PC-9 (cell line): ENCODE measurements at regions not wholly inside any gene's neighbourhood (a gene's known extent, or its start where the extent isn't known, plus 50 kb on each side); places are given as distances from the start of the nearest gene placed in this dataset.

Source experiments
- CTCF ChIP-seq: fragments of 200-600 bp; sonication (generic); conservative IDR thresholded peaks from 2 replicates; pipeline ENCODE4 v1.6.1; 2017; ENCODE audit warnings: mixed run types, antibody characterized with exemption, mild to moderate bottlenecking, moderate library complexity
- EZH2 ChIP-seq: fragments of 200-600 bp; sonication (generic); IDR thresholded peaks from 2 replicates; pipeline ENCODE4 v1.8.0; 2017; ENCODE audit warnings: antibody characterized with exemption, low read depth

DNA sequence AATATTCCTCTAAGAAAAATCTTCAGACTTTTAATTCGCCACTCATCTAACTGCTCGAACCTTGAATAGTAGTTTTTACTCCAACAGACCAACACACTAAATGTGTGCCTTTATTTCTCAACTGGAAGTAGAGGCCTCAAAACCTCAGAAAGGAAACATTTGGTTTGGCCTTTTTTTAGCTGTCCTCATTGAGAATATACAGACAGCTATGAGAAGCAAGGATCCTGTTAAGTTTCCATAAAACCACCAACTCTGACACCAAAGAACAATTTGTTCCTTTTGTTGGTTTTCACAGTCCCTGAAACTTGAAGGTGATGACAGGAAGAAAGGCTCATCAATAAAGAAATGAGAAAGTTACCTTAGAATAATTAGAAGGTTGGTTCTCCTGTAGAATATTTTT lies 199.2 kb upstream of the MEOX2 start:
- no peak for TF ChIP-seq CTCF
- TF ChIP-seq EZH2, result no peak
